ENCODE measurements at regions not wholly inside any gene's neighbourhood (a gene's known extent, or its start where the extent isn't known, plus 50 kb on each side); places are given as distances from the start of the nearest gene placed in this dataset.
"Not testable (repeated sequence)": the region's sequence is repeated elsewhere in the genome, so short reads cannot be mapped to it uniquely, and the experiment has no call there.

DNA sequence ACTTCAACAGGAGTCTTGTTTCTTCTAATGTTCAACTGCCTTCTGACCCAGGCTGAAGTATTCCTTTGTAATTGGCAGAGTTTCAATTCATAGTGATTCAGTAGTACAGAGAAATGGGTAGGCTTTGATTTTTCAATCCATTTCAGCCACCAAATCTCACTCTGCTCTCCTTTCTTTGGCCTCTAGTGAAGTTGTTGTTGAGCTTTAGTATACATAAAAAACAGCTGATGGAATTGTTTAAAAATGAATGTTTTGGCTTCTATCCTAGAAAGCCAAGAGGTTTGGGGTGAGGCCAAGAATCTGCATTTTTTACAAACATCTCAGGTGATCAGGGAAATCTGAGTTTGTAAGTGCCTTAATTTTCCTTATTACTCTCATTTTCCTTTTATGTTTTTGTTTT, 182.9 kb upstream of the MAP1B start:
- DNase-seq: no peak
- no peak for TF ChIP-seq POLR2A (IDR thresholded peaks at IDR 0.05)
- TF ChIP-seq, protein P1, sequence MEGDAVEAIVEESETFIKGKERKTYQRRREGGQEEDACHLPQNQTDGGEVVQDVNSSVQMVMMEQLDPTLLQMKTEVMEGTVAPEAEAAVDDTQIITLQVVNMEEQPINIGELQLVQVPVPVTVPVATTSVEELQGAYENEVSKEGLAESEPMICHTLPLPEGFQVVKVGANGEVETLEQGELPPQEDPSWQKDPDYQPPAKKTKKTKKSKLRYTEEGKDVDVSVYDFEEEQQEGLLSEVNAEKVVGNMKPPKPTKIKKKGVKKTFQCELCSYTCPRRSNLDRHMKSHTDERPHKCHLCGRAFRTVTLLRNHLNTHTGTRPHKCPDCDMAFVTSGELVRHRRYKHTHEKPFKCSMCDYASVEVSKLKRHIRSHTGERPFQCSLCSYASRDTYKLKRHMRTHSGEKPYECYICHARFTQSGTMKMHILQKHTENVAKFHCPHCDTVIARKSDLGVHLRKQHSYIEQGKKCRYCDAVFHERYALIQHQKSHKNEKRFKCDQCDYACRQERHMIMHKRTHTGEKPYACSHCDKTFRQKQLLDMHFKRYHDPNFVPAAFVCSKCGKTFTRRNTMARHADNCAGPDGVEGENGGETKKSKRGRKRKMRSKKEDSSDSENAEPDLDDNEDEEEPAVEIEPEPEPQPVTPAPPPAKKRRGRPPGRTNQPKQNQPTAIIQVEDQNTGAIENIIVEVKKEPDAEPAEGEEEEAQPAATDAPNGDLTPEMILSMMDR (IDR thresholded peaks at IDR 0.05): no peak
- no peak for TF ChIP-seq POLR2AphosphoS5 (IDR thresholded peaks at IDR 0.05)
- TF ChIP-seq EP300 (IDR thresholded peaks at IDR 0.05): no peak
- intact Hi-C loops (cut with DNase I): no loop called here
- peak overlapping the region; percentile 37 to 61 (median 55) for H3K27ac ChIP-seq
- H3K9me3 ChIP-seq: no peaks in the 10 kb centered on the region
- H3K27me3 ChIP-seq: no peaks in the 10 kb centered on the region
- no peak overlapping the region for H3K4me3 ChIP-seq
- peaks cover 0 to 36% (median 31%) of the 10 kb centered on the region in 4 donors for H3K4me1 ChIP-seq
- no peaks in the 10 kb centered on the region for H3K36me3 ChIP-seq

DNA sequence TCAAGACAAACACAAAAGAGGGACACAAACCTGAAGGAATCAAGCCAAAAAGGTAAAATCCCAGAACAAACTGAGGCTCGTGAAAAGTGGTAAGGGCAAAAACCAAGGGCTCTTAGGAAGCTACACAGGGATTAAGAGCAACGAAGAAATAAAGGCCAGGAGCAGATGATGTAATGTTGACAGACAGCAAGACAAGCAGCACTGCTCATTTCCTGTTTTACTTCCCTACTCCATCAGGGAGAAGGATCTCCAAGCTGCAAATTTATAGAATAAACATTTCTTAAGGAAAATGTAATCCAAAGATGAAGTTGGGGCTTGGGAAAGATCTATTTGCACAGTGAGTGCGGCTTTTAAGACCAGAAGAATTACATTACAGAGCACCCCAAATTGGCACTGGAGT, 182.3 kb upstream of the MAP1B start:
- peaks cover 0 to 36% (median 32%) of the 10 kb centered on the region in 4 donors for H3K4me1 ChIP-seq
- peak overlapping the region; percentile 37 to 61 (median 55) for H3K27ac ChIP-seq
- no peaks in the 10 kb centered on the region for H3K36me3 ChIP-seq
- TF ChIP-seq POLR2A (IDR thresholded peaks at IDR 0.05): no peak
- TF ChIP-seq POLR2AphosphoS5 (IDR thresholded peaks at IDR 0.05): no peak
- no peak for TF ChIP-seq EP300 (IDR thresholded peaks at IDR 0.05)
- no peaks in the 10 kb centered on the region for H3K9me3 ChIP-seq
- no peaks in the 10 kb centered on the region for H3K27me3 ChIP-seq
- no peak overlapping the region for H3K4me3 ChIP-seq
- DNase-seq: no peak
- WGBS, 2 donors: 28 to 44% methylated on average over 3 of the region's 3 CpGs
- intact Hi-C loops (cut with DNase I): no loop called here

DNA sequence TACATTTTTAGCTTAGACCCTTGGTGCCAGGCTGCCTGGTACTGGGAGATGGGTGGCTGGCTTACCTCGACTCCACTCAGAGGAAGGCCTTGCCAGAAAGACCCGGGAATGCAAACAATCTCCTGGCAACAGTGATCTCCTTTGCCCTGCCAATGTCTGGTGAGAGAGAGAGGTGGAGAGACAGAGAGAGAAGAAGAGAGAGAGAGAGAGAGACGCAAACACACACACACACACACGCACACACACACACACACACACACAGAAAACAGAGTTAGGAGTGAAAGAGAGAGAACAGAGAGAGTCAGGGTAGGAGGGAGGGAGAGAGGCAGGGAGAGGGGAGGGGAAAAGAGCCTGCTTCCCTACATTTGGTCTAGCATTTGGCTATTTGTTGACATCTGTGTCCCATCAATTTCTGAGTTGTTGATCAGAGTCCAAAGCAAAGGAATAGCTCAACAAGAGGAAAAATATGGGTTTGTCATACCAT, 181.6 kb upstream of the MAP1B start:
- Histone ChIP-seq H3K4me1 (peaks cover 0 to 36% (median 32%) of the 10 kb centered on the region in 4 donors), H3K36me3 (no peaks in the 10 kb centered on the region), H3K9me3 (no peaks in the 10 kb centered on the region), H3K27ac (peak overlapping the region; percentile 37 to 61 (median 55)), H3K4me3 (no peak overlapping the region), H3K27me3 (no peaks in the 10 kb centered on the region)
- TF ChIP-seq, protein P1 (IDR thresholded peaks at IDR 0.05): no peak
- no peak for TF ChIP-seq EP300 (IDR thresholded peaks at IDR 0.05)
- TF ChIP-seq POLR2A (IDR thresholded peaks at IDR 0.05): no peak
- TF ChIP-seq POLR2AphosphoS5 (IDR thresholded peaks at IDR 0.05): no peak
- intact Hi-C loops (cut with DNase I): no loop called here
- WGBS, 2 donors: 48 to 63% methylated on average over 4 of the region's 4 CpGs
- DNase-seq: no peak

GRCh38 chr5:71929003-71929402, 178.3 kb upstream of the MAP1B start:
- Histone ChIP-seq H3K4me1 (peaks cover 0 to 44% (median 34%) of the 10 kb centered on the region in 4 donors), H3K36me3 (no peaks in the 10 kb centered on the region), H3K9me3 (no peaks in the 10 kb centered on the region), H3K27ac (no peak overlapping the region), H3K27me3 (no peaks in the 10 kb centered on the region), H3K4me3 (no peak overlapping the region)
- TF ChIP-seq EP300 (IDR thresholded peaks at IDR 0.05): no peak
- TF ChIP-seq POLR2A (IDR thresholded peaks at IDR 0.05): no peak
- TF ChIP-seq, protein P1 (IDR thresholded peaks at IDR 0.05): no peak
- no peak for DNase-seq
- WGBS, 2 donors: 73 to 85% methylated on average over 3 of the region's 3 CpGs
- intact Hi-C loops (cut with DNase I): no loop called here

DNA sequence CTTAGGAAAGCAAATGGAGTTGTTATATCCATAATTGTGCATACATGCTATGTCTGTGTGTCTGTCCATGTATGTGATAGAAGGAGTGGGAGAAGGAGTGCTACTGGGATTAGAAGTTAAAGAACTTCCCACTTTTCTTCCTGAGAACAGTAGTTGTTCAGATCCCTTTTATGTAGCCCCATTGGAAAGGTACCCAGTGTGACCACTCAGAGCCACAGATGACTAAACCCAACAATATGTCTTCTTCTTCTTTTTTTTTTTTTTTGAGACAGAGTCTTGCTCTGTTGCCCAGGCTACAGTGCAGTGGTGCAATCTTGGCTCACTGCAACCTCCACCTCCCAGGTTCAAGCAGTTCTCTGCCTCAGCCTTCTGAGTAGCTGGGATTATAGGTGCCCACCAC, 176.7 kb upstream of the MAP1B start:
- intact Hi-C loops (cut with DNase I); H3K27ac ChIP-seq: not testable (repeated sequence)

DNA sequence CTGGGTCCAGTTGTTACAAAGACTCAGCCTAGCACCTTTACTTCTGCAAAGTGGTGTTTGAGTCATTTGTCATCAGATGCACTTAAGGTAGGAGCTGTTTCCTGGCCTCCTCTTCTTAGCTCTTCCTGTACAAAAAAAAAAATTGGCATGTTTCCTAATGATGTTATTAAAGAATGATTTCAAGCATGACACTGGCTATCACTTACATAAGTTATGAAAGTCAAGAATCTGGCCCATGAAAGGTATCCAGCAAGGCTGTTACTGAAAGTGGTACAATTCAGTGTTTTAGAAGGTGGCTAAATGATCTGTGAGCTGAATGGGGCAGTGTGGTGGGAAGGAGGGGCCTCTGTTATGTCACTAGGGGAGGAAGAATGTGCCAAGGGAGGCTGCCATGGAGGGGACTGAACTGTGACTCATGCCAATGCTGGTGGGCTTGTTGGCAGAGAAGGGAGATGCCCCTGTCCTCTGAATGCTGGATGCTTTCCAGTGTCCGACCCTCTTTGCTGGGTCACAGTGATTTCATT, 175.1 kb upstream of the MAP1B start:
- Histone ChIP-seq H3K27me3 (no peaks in the 10 kb centered on the region), H3K27ac (peak overlapping the region; percentile 12 to 68 (median 49)), H3K4me1 (peaks cover 0 to 21% (median 13%) of the 10 kb centered on the region in 4 donors), H3K4me3 (no peak overlapping the region), H3K9me3 (no peaks in the 10 kb centered on the region), H3K36me3 (no peaks in the 10 kb centered on the region)
- DNase-seq: no peak
- intact Hi-C loops (cut with DNase I): no loop called here
- TF ChIP-seq, protein P1 (IDR thresholded peaks at IDR 0.05): no peak
- no peak for TF ChIP-seq POLR2A (IDR thresholded peaks at IDR 0.05)
- TF ChIP-seq EP300 (IDR thresholded peaks at IDR 0.05): no peak
- TF ChIP-seq POLR2AphosphoS5 (IDR thresholded peaks at IDR 0.05): no peak
- 17 to 51% methylated on average over 1 of the region's 1 CpG for WGBS, 2 donors

More for the DNA sequence above, 176.7 kb upstream of the MAP1B start:
- peaks cover 0 to 29% (median 19%) of the 10 kb centered on the region in 4 donors for H3K4me1 ChIP-seq
- not testable (repeated sequence) for H3K4me3 ChIP-seq, DNase-seq, H3K27me3 ChIP-seq, H3K36me3 ChIP-seq, H3K9me3 ChIP-seq
